GM12873 (cell line): ENCODE measurements at regions not wholly inside any gene's neighbourhood (a gene's known extent, or its start where the extent isn't known, plus 50 kb on each side); places are given as distances from the start of the nearest gene placed in this dataset.

Source experiments
- TF ChIP-seq, protein P1 (sequence below): IDR thresholded peaks from 2 replicates; pipeline ENCODE4 v1.5.1; 2012; ENCODE audit warnings: low read depth, mild to moderate bottlenecking, moderate library complexity, low read length, control low read depth; ENCODE audit not compliant: insufficient read depth; ENCODE audit errors: missing control alignments

DNA sequence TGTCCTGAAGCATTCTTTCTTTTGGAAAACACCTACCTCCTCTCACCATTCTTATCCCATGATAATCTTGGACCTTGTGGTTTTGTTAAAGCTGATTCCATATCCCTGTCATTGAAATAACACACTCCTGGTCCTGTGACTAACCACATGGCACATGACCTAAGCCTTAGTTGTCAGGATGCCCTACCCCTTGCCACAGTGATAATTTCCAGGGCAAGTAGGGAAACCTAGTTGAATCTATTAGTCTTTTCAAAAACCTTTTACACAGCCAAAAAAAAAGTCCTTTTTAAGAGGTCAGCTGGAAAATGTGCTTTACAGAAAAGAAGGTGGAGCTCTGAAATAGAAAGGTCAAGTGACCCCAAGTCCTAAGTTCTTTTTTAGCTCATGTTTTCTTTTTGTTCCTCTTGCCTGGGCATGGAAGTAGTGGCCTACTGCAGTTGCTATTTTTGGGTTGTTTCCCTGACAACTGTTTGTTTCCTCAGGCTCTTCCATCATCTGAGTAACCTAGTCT is 608.4 kb downstream of the LRFN5 start:
- TF ChIP-seq, protein P1, sequence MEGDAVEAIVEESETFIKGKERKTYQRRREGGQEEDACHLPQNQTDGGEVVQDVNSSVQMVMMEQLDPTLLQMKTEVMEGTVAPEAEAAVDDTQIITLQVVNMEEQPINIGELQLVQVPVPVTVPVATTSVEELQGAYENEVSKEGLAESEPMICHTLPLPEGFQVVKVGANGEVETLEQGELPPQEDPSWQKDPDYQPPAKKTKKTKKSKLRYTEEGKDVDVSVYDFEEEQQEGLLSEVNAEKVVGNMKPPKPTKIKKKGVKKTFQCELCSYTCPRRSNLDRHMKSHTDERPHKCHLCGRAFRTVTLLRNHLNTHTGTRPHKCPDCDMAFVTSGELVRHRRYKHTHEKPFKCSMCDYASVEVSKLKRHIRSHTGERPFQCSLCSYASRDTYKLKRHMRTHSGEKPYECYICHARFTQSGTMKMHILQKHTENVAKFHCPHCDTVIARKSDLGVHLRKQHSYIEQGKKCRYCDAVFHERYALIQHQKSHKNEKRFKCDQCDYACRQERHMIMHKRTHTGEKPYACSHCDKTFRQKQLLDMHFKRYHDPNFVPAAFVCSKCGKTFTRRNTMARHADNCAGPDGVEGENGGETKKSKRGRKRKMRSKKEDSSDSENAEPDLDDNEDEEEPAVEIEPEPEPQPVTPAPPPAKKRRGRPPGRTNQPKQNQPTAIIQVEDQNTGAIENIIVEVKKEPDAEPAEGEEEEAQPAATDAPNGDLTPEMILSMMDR: no peak

DNA sequence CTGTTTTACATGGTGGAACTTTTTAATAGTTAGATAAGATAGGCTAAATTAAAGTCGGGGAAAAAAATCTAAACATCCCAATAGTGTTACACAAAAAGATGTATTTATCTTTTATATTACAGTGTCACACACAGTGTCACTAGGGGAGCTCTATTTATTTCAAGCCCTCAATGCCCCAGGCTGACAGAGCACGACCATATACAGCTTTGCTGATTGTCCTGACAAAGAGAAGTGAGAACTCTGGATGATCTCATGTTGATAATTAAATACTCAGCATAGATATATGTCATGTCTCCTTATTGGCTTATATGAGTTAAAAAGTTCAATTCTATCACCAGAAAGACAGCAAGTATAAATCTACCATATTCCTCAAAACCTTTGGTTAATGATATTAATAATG is 594.3 kb downstream of the LRFN5 start:
- TF ChIP-seq, protein P1: no peak

DNA sequence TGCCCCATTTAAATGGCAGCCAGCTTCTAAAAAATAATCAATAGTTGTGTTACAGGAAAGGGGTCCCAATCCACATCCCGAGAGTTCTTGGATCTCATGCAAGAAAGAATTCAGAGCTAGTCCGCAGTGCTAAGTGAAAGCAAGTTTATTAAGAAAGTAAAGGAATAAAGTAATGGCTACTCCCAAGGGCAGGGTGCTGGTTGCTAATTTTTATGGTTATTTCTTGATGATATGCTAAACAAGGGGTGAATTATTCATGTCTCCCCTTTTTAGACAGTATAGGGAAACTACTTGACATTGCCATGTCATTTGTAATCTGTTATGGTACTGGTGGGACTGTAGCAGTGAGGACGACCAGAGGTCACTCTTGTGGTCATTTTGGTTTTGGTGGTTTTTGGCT is 591.3 kb downstream of the LRFN5 start:
- TF ChIP-seq, protein P1: no peak

DNA sequence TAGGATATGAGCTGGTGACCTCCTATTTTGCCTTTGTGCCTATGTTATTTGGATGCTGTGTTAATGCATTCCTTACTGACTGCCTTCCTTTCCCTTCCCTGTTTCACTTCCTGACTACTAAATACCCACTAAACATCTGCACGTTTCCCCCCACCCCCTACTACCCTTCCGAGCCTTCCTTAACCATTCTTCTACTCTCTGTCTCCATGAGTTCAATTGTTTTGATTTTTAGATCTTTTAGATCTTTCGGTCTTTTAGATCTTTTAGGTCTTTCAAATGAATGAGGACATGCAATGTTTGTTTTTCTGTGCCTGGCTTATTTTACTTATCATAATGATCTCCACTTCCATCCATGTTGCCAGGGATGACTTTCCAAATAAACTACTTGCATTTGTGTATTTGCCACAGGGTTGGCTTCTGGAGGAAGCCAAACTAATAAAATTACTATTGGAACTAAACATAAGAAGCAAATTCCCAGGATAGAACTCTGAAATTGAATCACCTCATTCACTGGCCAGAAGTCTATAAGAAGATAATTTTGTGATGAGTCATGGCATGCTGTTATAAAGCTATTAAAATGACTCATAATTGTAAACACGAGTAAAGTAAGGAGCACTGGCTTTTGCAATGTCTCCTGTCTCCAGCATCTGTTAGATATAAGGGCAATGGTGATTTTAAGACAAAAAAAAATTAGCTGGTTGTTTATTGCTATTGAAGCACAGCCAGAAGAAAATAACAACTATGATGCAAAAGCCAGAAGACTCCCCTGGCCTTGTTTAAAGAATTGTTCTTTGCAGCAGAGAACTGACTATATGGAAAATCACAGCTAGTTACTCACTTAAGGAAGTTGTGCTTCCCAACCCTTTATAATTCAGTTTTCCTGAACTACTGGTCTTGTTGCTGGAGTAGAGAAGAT is 586.3 kb downstream of the LRFN5 start:
- TF ChIP-seq, protein P1: no peak

DNA sequence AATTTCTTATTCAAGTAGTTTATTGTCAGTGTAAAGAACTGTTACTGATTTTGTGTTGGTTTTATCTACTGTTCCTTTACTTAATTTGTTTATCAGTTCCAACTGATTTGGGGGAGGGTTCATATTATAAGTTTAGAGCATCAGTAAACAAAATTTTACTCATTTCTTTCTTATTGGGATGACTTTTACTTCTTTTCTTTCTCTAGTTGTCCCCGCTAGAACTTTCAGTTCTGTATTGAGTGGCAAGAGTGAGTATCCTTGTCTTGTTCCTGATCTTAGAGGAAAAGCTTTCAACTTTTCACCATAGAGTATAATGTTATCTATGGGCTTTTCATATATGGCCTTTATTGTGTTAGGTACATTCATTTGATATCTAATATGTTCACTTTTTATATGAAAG is 584.1 kb downstream of the LRFN5 start:
- TF ChIP-seq, protein P1: no peak

DNA sequence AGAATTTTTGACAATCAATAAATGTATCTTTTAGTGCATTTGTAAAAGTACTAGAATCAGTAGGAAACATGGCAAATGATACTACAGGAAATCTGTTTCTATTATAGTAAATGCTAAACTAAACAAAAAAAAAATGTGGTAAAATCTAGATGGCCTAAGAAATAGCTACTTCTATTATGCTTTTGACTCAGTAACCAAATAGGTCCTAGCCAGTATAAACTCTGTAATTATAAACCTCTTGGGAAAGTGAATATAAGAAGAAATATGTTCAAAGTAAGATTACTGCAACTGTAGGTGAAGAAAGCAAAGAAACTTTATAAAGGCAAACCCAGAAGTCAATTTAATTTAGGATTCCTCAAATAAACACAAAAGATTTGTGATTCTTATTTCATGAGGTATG is 581.2 kb downstream of the LRFN5 start:
- TF ChIP-seq, protein P1: no peak

DNA sequence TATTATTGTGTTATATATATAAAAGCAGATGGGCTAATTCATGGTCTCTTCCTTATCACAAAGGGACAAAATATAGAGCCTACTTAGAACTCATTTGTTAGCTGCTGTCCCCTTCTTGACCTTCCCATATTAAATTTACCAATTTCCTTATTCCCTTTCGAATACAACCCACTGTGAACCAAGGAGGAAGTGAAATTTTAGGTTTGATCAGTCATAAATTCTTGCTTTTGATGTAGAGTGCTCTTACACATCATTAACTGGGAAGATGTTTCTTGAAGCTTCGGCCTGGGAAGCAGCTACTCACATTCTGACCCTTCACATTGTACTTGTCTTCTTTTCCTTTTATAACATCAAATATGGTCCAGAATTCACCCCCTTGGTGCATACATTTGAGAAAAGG is 579.0 kb downstream of the LRFN5 start:
- TF ChIP-seq, protein P1: no peak
